ENCODE measurements at regions not wholly inside any gene's neighbourhood (a gene's known extent, or its start where the extent isn't known, plus 50 kb on each side); places are given as distances from the start of the nearest gene placed in this dataset.
"Not testable (repeated sequence)": the region's sequence is repeated elsewhere in the genome, so short reads cannot be mapped to it uniquely, and the experiment has no call there.

DNA sequence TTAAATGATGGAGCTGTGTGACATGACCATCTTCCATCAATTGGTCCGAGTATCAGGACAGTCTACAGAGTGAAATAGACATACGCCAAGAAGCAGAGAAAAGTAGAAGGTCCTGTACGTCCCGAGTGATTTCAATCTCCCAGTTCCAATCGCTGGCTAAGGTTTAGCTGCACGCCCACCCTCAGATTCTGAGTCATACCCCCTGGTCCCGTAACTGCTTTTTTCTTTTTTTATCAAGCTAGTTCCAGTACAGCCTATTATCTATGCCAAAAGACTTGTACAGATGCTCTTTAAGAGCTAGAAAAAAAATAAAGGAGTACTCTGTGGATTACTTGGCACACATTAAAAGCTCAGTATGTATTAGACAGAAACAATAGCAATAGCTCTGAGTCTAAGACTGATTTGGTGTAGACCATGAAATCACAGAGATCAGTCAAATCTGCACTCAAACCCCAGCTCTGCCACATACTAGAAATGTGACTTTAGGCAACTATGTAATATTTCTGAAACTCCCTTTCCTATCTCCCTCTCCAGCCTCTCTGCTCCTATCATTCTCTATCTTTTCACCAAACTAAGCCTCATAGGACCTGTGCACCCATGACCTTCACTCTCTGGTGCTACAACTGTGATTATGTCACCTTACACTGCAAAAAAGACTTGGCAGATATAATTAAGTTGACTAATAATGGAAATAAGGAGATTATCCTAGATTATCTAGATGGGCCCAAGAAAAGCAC lies 63.0 kb upstream of the SRRM3 start:
- DNase-seq; H3K36me3 ChIP-seq (replicated peaks; ENCODE audit: control insufficient read depth, insufficient read depth, low read length); H3K4me3 ChIP-seq (ENCODE audit: insufficient read depth, low read depth, low read length); H3K27me3 ChIP-seq (ENCODE audit: control insufficient read depth, insufficient read depth, low read length): not testable (repeated sequence)

DNA sequence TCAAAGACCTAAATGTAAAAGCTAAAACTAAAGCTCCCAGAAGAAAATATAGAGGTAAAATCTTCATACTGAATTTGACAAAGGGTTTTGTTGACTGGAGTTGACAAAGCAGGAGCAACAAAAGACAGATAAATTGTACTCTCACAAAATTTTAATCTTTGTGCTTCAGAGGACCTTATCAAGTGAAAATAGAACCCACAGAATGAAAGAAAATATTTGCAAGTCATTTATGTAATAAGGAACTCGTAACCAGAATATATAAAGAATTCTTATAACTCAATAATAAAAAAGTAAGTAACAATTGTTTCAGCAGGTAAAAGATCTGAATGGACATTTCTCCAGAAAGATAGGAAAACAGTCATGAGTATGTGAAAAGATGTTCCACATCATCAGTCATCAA lies 62.0 kb upstream of the SRRM3 start:
- no peak overlapping the region for H3K4me3 ChIP-seq (ENCODE audit: insufficient read depth, low read depth, low read length)
- no peak for DNase-seq
- no peaks in the 10 kb centered on the region for H3K27me3 ChIP-seq (ENCODE audit: control insufficient read depth, insufficient read depth, low read length)
- no peaks in the 10 kb centered on the region for H3K36me3 ChIP-seq (replicated peaks; ENCODE audit: control insufficient read depth, insufficient read depth, low read length)

DNA sequence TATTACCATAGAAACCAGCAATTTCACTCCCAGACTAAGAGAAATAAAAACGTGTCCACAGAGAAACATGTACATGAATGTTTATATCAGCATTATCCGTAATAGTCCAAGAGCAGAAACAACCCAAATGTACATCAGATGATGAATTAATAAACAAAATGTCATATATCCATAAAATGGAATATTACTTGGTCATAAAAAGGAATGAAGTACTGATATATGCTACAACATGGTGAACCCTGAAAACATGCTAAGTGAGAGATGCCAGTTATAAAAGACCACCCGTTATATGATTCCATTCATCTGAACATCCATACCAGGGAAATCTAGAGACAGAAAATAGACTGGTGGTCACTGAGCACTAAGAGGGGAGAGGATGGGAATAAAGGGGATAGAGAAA lies 61.4 kb upstream of the SRRM3 start:
- not testable (repeated sequence) for H3K36me3 ChIP-seq (replicated peaks; ENCODE audit: control insufficient read depth, insufficient read depth, low read length); H3K27me3 ChIP-seq (ENCODE audit: control insufficient read depth, insufficient read depth, low read length); DNase-seq; H3K4me3 ChIP-seq (ENCODE audit: insufficient read depth, low read depth, low read length)

DNA sequence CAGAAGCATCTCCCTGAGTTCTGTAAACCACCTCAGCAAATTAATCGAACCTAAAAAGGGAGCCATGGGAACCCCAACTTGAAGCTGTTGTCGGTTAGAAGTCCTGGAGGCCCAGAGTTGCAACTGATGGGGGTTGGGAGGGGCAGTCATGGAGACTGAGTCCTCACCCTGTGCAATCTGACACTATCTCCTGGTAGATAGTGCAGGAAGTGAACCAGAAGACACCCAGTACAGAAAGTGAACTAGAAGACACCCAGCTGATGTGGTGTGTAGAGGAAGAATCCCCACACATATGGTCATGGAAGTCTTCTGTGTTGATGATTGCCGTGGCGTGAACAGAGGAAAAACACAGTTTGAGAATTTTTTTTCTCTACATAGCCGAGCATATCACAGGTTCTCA lies 58.8 kb upstream of the SRRM3 start:
- no peak for DNase-seq
- H3K4me3 ChIP-seq (ENCODE audit: insufficient read depth, low read depth, low read length) = no peak overlapping the region
- H3K36me3 ChIP-seq (replicated peaks; ENCODE audit: control insufficient read depth, insufficient read depth, low read length) = no peaks in the 10 kb centered on the region
- no peaks in the 10 kb centered on the region for H3K27me3 ChIP-seq (ENCODE audit: control insufficient read depth, insufficient read depth, low read length)

DNA sequence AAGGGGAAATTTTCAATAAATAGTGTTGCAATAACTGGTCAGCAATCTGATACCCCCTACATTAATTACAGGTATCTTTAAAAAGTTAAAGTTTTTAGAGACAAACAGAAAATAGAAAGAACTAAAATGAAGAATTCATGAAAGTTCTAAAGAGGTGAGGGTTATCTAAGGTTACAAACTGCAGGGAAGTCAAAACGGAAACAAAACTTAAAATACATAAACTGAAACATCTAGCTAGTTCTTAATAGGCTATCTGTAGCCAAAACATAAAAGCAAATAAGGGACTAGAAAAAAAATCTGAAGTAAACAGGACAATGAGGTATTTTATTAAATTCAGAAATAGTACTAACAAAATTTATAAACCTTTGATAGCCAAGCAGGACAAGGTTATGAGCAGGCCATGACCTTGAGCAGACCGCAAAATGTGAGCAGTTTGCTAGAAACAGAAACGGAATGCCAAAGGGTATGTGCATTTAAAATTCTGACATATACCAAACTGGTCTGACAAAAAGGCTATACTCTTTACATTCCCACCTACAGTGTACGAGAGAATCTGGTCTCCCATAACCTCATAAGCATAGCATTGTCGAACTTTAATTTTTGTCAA lies 56.9 kb upstream of the SRRM3 start:
- not testable (repeated sequence) for H3K36me3 ChIP-seq (replicated peaks; ENCODE audit: control insufficient read depth, insufficient read depth, low read length); H3K27me3 ChIP-seq (ENCODE audit: control insufficient read depth, insufficient read depth, low read length); DNase-seq; H3K4me3 ChIP-seq (ENCODE audit: insufficient read depth, low read depth, low read length)

DNA sequence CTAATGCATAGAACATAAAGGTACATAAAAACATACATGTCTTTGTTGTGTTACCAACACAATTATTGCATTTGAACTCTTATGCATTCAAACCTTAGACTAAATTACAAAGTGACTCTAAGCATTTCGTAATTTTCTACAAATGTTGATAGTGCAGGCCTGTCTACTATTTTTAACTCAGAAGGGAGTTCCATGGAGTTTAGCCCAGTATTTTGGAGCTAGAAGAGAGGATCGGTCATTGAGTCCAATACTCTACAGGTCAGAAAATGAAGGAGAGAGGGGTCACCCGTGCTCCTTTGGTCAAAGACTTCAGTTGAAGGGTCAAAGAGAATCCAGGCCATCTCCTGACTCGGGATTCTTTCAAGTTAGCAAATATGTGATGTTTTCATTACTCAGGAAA lies 55.3 kb upstream of the SRRM3 start:
- no peaks in the 10 kb centered on the region for H3K27me3 ChIP-seq (ENCODE audit: control insufficient read depth, insufficient read depth, low read length)
- no peaks in the 10 kb centered on the region for H3K36me3 ChIP-seq (replicated peaks; ENCODE audit: control insufficient read depth, insufficient read depth, low read length)
- no peak overlapping the region for H3K4me3 ChIP-seq (ENCODE audit: insufficient read depth, low read depth, low read length)
- DNase-seq = no peak

DNA sequence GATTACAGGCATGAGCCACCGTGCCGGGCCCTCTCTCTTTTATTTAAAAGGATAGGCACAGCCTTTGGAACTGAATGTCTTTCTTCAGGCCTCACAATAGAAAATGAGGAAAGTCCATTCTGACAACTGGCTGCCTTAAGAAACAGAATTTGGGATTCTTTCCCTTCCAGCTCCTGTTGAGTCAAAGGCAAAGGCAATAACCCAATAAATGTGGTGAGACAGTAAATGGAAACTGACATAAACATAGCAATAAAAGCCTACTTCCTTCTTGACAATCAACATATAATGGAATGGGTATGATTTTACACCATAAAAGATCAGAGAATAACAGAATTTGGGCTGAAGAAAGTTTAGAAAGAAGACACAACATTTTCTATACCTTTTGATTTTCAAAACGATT lies 52.7 kb upstream of the SRRM3 start:
- H3K4me3 ChIP-seq (ENCODE audit: insufficient read depth, low read depth, low read length); H3K36me3 ChIP-seq (replicated peaks; ENCODE audit: control insufficient read depth, insufficient read depth, low read length); DNase-seq; H3K27me3 ChIP-seq (ENCODE audit: control insufficient read depth, insufficient read depth, low read length): not testable (repeated sequence)

DNA sequence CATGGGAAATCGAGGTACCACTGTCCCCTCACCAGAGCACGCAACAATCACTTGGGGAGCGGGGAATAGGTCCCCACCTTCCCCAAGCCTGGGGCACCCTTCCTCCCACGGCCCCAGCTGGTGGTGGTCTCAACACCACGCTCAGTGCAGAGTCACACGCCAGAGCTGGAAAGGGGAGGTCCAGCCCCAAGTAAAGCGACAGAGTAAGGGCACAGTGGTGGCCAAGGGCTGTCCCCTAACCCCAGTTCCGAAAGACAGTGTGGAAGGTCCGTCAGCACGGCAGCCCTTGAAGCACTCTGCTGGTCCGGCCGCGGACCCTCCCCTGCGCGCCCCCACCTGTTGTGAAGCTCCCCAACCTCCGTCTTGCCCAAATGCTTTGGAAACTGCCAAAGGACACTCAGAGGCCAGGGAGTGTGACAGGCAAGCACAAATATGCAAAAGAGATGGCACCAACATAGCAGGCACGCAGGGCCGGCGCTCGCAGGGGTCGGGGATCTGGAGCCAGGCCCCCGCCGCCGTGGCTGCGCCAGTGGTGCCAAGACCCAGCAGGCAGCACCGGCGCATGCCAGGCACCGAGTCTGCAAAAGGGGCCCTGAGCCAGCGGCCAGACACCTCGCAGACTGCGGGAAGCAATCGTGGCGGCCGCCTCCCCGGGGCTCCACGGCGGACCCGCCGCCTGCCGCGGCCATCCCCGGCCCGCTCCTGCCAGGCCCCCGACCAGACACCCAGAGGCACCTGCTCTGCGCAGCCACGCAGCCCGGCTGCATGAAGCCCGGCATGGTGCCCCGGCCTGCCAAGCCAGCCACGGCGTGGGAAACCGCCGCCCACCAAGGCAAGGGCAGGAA lies 51.6 kb upstream of the SRRM3 start:
- H3K4me3 ChIP-seq (ENCODE audit: insufficient read depth, low read depth, low read length) = no peak overlapping the region
- DNase-seq = peak; percentile 33
- no peaks in the 10 kb centered on the region for H3K36me3 ChIP-seq (replicated peaks; ENCODE audit: control insufficient read depth, insufficient read depth, low read length)
- H3K27me3 ChIP-seq (ENCODE audit: control insufficient read depth, insufficient read depth, low read length) = no peaks in the 10 kb centered on the region

Data from H7 (cell line).